Fibroblast of lung (primary cell): ENCODE measurements at regions not wholly inside any gene's neighbourhood (a gene's known extent, or its start where the extent isn't known, plus 50 kb on each side); places are given as distances from the start of the nearest gene placed in this dataset.

Source experiments
- CTCF ChIP-seq, 2 donors: IDR thresholded peaks in 1 of 2; conservative IDR thresholded peaks in 1 of 2; 1 replicate in 1 of 2; 2 replicates in 1 of 2; pipeline ENCODE4 v1.5.1; 2011 to 2012; ENCODE audit warnings: low read length in 2 of 2, control low read depth in 1 of 2, inconsistent platforms in 1 of 2, low read depth in 1 of 2, mild to moderate bottlenecking in 1 of 2
- EZH2 ChIP-seq: IDR thresholded peaks from 2 replicates; pipeline ENCODE4 v1.5.1; 2012; ENCODE audit warnings: low read length, control low read depth, mild to moderate bottlenecking; ENCODE audit errors: missing control alignments

DNA sequence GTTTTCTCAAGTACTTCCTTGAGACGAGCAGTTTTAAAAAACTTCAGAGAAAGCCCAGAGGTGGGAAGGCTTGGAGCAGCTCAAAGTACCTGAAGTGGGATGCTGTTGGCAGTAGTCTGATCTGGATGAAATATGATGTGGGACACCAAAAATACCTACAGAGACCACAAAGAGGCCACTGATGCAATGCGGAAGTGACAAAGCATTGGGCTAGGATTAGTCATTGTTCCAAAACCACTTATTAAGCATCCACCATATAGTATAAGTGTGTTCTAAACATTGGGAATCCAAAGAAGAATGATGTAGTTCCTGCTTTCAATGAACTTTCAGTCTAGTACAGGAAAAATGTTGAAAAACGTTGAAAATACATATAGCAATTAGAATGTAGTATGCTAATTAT, 386.1 kb upstream of the CNKSR2 start:
- TF ChIP-seq CTCF (conservative IDR thresholded peaks at IDR 0.05 in 1 of 2, IDR thresholded peaks at IDR 0.05 in 1 of 2; ENCODE audit: low read depth in 1 of 2, low read length in 2 of 2) (no peak), EZH2 (no peak)
